HG03575 (cell line): ENCODE measurements at regions not wholly inside any gene's neighbourhood (a gene's known extent, or its start where the extent isn't known, plus 50 kb on each side); places are given as distances from the start of the nearest gene placed in this dataset.

Source experiments
- ATAC-seq: cut with Tn5 transposase; IDR thresholded peaks from one replicate; pipeline ENCODE4 v1.9.1; 2021; ENCODE audit not compliant: unreplicated experiment, insufficient number of reproducible peaks, low FRiP score; ENCODE audit errors: extremely low read depth

- ATAC-seq = no peak
These were observed 201.6 kb upstream of the PAPPA start for GRCh38 chr9:115951977-115952376.

GRCh38 chr9:115952430-115953292, 200.9 kb upstream of the PAPPA start:
- no peak for ATAC-seq

- ATAC-seq = no peak
These were observed 197.2 kb upstream of the PAPPA start for GRCh38 chr9:115956371-115956770.

- ATAC-seq = no peak
These were observed 196.0 kb upstream of the PAPPA start for GRCh38 chr9:115957585-115957984.

- ATAC-seq = no peak
These were observed 188.8 kb upstream of the PAPPA start for GRCh38 chr9:115964710-115965347.

GRCh38 chr9:115966660-115967059, 186.9 kb upstream of the PAPPA start:
- ATAC-seq = no peak

- no peak for ATAC-seq
These were observed 184.5 kb upstream of the PAPPA start for GRCh38 chr9:115969096-115969495.

- no peak for ATAC-seq
These were observed 181.2 kb upstream of the PAPPA start for GRCh38 chr9:115972362-115972761.

GRCh38 chr9:115972843-115973595, 180.6 kb upstream of the PAPPA start:
- no peak for ATAC-seq

- ATAC-seq = no peak
These were observed 176.8 kb upstream of the PAPPA start for GRCh38 chr9:115976781-115977180.

- no peak for ATAC-seq
These were observed 175.5 kb upstream of the PAPPA start for GRCh38 chr9:115978091-115978490.

- ATAC-seq = no peak
These were observed 174.9 kb upstream of the PAPPA start for GRCh38 chr9:115978659-115979096.

- ATAC-seq = no peak
These were observed 173.5 kb upstream of the PAPPA start for GRCh38 chr9:115980054-115980453.

- no peak for ATAC-seq
These were observed 173.1 kb upstream of the PAPPA start for GRCh38 chr9:115980502-115980901.

GRCh38 chr9:115980976-115981375, 172.6 kb upstream of the PAPPA start:
- no peak for ATAC-seq

GRCh38 chr9:115983366-115983765, 170.2 kb upstream of the PAPPA start:
- ATAC-seq = no peak

GRCh38 chr9:115985657-115986056, 167.9 kb upstream of the PAPPA start:
- ATAC-seq = no peak

GRCh38 chr9:115986508-115986907, 167.1 kb upstream of the PAPPA start:
- no peak for ATAC-seq

GRCh38 chr9:115988701-115989100, 164.9 kb upstream of the PAPPA start:
- ATAC-seq = no peak

- no peak for ATAC-seq
These were observed 163.8 kb upstream of the PAPPA start for GRCh38 chr9:115989831-115990230.
